UCSD-AML1 (cell line): ENCODE measurements at regions not wholly inside any gene's neighbourhood (a gene's known extent, or its start where the extent isn't known, plus 50 kb on each side); places are given as distances from the start of the nearest gene placed in this dataset.
"Not testable (repeated sequence)": the region's sequence is repeated elsewhere in the genome, so short reads cannot be mapped to it uniquely, and the experiment has no call there.

Experiments used
- DNase-seq: peaks from one replicate; lab custom pipeline; 2025; ENCODE audit not compliant: unreplicated experiment; lab: John Stamatoyannopoulos, UW

DNA sequence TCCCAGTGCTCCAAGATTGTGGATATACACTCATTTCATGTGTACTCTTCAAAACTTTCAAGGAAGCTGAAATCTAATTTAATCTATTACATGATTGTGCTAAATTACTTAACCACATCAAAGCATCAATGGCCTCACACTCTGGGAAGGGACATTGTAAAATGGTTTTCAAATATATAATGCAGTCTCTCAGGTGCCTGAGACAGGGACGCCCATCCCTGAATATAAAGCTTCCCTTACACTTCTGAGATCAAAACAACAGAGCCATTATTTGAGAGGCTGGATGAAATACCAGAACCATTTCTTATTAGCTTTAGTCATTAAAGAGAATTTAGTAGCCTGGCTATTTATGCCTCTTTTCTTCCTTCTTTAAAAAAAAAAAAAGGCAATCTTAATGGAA lies 259.2 kb upstream of the NFIA start:
- no peak for DNase-seq

DNA sequence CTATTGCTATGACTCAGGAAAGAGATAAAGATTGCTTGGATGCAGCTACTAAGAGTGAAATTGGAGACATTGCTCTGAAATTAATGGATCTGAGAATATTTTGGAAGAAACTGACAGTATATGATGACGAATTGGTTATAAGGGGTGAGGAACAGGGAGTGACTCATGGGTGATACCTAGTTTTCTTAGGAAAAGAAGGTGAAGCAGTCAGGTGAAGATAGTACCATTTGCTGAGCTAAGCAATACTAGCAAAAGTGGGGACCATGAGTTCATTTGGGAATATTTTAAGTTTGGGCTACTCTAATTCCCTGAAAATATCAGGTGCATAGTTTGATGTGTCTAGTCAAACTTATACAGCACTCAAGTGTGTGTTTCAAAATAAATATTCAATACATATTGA lies 260.1 kb upstream of the NFIA start:
- no peak for DNase-seq

DNA sequence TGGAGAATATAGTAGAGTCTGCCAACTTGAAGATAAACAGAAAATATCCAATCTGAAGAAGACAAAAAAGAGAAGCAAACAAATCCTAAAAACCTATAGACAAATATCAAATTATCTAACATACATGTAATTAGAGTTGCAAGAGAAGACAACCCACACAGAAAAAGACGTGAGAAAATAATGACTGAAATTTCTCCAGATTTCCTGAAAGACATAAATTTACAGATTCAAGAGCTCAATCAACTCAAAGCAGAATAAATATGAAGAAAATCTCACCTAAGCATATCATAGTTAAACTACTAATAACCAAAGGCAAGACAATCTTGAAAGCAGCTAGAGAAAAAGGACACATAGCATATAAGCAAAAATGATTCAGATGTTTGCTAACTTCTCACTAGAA lies 261.2 kb upstream of the NFIA start:
- DNase-seq: no peak

DNA sequence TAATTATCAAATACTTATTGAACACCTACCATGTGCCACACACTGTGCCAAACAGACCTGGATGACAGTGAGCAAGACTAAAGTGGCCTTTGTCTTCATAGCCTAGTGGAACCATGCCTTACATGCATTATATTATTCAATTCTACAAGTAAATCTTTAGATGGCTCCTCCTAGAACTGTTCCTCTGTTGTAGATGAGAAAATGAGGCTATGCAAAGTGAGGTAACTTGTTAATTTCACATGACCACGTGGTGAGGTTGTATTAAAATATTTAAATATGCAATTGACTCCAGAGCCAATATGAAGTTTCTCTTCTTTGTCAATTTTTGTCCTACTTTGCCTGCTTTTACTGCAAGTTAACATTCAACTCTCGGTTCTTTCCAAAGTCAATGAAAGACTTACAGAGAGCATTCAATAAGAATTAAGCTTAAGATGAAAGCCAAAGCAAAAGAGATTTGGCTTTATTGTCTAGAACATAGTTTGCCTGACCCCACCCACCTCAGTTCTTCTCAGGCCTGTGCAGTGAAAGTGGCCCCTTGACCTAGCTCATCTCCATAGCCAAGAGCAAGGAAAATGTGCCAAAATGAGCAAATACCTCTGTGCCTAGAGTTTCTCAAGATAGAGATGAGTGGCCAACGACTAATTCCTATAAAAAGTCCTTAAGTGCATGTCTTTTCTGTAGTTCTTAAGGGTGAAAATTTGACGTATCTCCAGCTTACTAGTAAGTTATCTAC lies 263.2 kb upstream of the NFIA start:
- DNase-seq: no peak

DNA sequence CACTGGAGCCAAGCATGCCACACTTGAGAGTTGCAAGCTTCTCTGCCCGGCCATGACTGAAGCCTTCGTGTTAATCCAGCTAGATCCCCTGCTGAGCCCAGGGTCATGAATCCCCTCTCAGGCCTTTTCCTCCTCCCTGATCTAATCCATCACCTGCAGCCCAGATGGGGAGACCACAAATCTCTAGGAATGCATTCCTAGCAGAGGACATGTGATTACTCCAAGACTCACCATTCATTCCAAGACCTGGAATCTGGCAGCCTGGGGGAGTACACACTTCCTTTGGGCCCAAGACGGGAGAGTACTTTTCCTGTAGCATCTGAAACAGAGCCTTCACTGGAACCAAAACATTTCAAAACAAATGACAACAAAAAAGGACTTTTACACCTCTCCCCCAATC lies 269.3 kb upstream of the NFIA start:
- no peak for DNase-seq

DNA sequence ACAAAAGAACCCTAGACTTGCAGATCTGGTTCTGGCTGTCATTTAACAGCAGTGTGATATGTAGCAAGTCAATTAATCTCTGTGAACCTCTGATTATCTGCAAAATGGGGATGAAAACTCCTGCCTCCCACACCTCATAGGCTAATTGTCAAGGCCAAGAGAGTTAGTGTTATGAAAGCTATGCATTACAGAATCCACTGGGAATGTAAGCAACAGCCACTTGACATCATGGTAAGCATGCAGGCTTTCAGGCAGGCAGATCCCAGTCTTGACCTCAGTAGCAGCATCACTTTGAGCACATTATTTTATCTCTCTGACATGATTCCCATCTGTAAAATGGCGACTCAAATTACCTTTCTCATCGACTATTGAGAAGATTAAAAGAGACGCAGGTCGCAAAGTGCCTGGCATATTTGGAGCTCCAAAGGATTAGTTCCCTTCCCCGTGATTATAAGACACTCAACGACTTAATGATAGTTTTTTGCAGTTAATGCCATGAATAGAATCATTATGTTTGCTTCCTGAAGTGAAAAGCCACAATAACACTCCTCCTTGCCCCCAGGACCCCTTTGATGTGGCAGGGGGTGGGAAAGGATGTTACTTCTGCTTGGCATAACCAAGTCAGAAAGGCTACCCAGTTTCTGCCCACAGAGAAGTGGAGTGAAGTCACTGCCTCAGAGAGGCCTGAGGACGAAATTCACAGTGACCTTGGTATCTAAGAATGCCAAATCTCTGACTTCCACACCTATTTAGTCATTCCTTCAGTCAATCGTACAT lies 273.0 kb upstream of the NFIA start:
- DNase-seq: no peak

DNA sequence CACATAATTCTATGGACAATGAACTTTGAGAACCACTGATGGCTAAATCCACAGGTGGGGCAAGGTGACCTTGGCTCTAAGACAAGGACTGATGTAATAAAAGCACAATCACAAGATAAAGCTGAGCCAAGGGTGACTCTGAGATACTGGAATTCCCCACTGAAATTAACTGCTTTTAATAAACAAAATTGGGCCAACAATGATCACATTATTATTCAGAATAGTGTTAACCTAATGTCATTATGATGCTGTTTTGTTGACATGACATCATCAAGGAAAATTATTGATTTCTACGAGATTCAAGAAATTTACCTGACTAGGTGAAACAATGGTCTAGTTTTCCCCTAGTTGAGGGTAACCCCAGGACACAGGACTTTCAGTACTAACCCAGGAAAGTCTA lies 273.7 kb upstream of the NFIA start:
- DNase-seq: no peak

DNA sequence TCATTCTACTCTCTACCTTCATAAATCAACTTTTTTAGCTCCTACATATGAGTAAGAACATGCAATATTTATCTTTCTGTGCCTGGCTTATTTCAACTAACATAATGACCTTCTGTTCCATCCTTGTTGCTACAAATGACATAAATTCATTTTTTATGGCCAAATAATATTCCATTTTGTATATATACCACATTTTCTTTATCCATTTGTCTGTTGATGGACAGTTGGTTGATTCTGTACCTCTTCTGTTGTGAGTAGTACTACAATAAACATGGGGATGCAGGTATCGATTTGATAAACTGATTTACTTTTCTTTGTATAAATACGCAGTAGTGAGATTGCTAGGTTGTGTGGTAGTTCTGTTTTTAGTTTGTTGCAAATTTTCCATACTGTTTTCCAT lies 279.5 kb upstream of the NFIA start:
- no peak for DNase-seq

DNA sequence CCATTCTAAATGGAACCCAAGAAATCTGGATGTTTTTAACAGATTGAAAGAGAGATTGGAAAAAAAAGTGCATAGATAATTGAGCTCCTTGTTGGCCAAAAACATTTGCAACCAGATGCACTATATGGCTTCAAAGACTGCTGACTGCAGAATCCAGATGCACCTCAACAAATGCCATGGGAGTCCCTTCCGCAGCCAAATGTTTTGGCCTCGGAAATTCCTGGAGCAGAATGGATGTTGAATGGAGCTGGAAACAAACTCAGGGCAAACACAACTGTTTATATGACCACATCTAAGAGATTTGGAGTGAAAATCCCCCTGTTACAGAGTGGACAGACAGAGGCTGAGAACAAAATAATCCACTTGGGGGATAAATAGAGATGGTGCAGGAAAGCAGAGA lies 285.0 kb upstream of the NFIA start:
- no peak for DNase-seq

DNA sequence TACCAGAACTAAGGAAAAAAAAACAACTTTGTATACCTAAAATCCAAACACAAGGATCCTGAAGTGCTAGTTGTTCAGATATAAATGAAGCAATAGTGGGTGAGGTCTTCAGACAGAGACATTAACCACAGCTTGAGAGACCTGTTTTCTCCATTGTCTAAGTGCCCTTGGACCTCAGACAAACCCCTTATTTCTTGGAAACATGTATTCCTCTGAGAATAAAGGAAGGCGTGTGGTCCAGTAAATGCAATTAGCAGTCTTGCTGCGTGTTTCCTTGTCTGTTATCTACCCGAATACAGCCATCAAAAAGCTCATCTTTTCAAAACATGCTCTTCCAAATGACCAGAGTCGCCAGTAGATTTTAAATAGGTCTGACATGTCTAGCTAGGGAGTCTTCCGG lies 291.1 kb upstream of the NFIA start:
- no peak for DNase-seq

DNA sequence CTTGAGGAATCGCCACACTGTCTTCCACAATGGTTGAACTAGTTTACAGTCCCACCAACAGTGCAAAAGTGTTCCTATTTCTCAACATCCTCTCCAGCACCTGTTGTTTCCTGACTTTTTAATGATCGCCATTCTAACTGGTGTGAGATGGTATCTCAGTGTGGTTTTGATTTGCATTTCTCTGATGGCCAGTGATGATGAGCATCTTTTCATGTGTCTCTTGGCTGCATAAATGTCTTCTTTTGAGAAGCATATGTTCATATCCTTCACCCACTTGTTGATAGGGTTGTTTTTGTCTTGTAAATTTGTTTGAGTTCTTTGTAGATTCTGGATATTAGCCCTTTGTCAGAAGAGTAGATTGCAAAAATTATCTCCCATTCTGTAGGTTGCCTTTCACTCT lies 309.3 kb upstream of the NFIA start:
- not testable (repeated sequence) for DNase-seq

DNA sequence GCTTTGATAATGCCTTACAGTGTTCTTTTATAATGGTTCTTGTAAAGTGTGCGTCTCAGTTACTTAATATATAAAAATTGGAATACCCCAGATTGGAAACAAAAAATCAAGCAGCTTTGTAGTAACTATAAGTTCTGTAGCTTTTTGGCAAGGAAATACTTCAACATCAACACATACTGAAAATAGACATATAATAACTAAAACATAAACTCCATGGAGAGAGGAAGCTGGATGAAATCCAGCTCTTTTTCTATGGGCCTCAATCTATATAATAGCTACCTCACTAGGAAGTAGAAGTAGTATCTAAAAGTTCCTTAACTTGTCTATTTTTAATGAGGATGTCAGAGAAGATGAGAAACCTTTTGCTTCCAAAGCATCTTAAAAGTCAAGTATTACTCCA lies 313.3 kb upstream of the NFIA start:
- DNase-seq: no peak

DNA sequence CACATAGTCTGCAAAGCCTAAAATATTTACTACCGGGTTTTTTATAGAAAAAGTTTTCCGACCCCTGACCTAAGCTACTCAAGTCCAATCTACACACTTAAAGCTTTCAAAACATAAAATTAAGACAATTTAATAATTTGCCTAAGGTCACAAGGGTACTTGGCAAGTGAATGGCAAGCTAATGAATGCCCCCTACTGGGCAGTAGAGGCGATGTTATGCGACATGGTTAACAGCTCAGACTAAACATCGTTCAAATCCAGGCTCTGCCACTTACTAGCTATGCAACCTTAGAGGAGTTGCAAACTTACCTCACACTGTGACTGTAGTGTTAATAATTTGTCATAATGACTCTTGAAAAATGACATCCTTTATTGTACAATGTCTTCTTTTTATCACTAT lies 317.2 kb upstream of the NFIA start:
- DNase-seq: peak; percentile 27

DNA sequence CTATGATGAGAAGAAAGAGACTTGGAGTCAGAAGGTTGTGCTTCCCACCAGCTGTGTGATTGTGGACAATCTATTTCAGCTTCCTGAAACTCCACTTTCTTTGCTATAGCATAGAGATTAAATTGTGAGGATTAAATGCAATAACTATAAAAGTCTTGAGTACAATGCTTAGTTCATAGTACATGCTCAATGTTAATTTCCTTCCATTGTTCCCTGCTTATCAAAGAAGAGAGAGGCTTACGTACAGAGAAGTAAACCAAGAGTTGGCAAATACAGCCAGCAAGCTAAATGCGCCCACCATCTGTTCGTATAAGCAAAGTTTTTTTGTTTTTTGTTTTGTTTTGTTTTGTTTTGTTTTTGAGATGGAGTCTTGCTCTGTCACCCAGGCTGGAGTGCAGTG lies 317.9 kb upstream of the NFIA start:
- no peak for DNase-seq

DNA sequence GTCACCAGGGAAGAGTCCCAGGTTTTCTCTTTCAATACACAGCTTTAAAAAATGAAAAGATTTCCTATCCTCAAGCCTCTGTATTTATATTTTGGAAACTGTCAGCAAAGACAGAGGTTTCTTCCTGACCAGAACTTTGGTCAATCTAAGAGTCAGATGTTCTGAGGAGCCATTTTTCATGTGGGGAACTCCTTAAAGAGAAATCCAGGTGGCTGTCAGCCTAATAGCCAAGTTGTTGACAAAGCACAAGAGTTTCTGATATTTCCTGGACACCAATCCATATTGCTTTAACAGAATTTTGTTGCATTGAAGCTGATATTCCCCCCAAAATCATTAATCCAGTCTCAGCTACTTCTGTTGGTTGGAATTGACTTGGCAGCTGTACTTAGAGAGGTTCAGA lies 318.6 kb upstream of the NFIA start:
- no peak for DNase-seq

DNA sequence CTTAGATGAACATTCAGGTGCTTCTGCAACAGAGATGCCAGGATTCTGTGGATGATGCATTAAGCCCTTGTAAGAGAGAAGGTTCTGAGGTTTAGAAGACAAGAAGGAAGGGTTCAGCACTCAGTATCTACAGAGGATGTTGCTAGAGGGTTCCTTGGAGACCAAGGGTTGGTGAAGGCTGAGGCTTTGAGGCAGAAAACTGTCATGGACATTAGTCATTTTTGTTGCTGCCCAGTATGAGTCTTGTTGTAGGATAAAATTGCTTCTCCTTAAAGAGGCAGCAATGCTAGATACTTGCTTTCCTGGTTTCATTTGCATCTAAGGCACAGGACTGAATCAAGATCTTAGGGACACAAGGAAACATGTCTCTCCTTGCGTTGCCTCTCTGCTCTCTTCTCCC lies 319.4 kb upstream of the NFIA start:
- no peak for DNase-seq

DNA sequence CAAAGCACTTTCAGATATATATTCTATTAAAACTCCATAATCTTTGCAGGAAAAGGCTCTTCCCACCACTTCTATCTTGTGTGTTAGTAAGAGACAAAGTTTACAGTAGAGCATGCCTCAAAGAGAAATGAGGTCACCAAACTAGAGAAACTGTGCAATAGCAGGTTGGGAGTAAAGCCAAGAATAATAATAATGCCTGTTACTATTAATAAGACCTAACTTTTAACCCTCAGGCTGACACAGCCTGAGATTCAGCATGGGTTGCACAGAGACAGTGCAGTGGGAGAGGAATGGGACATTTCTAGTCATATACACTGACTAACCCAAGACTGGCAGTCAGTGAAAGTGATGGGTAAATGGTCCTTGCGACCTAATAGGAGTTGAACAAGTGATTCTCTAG lies 320.2 kb upstream of the NFIA start:
- no peak for DNase-seq

DNA sequence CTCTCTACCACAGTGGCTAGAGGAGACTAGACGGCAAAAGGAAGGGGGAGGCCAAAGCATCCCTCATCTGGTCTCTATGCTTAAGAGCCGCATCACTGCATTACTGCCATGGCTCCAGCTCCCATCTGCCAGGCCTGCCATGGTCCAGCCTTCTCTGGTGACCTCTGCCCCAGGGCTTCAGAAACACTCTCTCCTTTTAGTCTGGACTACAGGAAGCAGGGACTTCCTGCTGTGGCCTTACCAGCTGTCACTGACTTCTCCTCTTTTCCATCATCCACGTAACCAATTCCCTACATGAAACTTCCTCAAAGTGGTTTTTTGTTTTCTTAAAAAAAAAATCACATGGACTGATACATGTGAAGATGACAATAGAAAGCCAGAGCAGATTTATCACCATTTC lies 323.1 kb upstream of the NFIA start:
- peak; percentile 59 for DNase-seq

DNA sequence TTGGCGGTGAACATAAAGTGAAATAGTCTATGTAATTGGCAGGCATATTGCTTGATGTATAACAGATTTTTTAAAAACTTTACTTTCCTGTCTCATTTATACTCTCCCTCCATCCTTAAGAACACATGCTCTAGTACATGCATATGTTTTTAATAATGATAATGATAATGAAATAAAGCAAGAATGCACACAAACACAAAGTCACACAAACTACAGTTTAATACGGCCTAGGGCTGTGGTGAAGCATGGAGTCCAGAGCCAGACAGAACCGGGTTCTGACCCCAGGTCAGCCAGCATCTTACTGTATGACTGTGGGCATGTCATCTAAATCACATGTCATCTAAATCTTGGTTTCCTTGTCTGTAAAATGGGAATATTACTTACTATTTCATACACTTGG lies 324.9 kb upstream of the NFIA start:
- DNase-seq: no peak

DNA sequence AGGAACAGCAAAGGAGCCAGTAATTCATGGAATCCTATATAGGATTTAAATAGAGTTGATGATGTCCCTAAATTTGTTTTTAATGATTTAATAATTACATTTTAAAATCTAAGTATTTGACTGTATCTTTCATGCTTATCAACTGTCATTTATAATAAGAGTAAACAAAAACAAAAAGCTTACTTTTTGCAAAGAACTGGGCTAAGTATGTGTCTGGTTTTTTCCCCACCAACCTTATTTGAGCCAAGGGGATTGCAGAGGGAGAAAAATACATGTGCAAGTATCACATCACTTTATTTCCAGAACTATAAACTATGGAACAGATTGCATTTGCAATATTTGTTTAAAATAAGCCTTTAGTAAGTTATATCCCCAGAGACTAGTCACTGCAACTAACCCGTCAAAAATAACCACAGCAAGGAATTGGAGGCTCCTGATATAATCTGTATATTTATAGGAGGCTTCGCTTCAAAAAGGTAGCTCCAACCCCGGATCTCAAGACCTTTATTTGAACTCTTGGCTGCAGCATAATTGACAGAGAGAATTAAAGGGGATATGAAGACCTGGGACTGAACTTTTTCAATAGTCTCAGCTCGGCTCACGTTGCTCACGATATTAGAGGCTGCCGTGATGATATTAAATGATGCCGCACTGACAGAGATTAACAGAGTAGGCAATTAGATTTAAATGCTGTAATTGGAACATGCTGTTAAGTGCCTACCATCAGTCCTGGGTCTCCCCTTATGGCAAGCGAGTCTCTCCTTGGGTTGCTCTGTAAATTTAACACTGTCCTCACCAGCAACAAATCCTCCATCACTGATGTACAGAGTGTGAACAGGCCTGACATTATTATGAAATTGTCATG lies 329.1 kb upstream of the NFIA start:
- no peak for DNase-seq

DNA sequence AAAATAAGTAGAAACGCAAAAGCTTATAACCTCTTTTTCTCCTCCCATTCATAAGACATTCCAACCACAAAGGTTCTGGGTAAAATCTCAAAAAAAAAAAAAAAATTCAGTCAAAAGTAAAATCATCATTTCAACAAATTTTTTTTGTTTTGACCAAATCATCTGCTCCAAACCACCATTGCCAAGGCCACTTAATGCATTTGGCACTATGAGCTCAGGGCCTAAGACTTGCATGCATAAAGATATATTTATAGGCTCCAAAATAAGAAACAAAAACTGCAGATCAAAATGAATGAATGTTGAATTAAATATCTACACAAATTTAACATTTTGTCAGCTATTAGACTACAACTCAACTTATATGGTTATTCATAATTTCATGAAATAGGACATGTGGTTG lies 331.1 kb upstream of the NFIA start:
- DNase-seq: no peak

DNA sequence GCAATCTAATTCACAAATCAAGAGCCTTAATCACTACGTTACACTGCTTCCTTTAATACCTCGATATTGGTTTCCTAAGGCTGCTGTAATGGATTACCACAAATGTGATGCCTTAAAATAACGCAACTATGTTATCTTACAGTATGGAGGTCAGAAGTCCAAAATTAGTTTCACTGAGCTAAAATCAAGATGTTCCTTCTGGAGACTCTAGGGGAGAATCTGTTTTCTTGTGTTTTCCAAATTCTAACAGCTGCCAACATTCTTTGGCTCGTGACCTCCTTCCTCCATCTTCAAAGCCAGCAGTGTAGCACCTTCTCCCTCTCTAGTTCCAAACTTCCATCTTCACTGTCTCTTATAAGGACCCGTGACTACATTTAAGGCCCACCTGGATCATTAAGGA lies 335.0 kb upstream of the NFIA start:
- no peak for DNase-seq
